ENCODE measurements at regions not wholly inside any gene's neighbourhood (a gene's known extent, or its start where the extent isn't known, plus 50 kb on each side); places are given as distances from the start of the nearest gene placed in this dataset.

DNA sequence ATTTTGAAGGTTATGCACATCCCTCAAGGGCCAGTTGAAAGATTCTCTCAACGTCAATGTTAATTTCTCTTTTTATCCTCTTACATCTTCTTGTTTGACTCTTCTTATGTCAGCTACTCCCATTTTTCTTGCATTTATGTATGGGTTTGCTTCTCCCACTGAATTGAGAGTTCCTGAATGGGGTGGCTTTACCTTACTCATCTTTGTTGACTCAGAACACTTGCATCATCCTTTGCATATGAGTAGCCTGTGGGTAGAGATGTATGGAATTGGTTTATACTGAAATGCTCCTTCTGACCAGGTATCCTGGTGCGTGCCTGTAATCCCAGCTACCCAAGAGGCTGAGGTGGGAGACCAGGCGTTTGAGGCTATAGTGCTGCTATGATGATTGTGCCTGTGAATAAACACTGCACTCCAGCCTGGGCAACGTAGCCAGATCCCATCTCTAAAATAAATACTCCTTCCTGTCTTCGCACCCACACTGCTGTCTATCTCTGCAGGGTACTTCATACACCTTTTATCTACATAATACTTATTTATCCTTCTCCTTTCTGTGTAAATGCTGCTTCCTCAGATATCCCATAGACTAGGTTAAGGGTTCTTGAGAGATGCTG is 123.6 kb upstream of the DPH6 start:
- TF ChIP-seq NR3C1 (IDR thresholded peaks at IDR 0.05) (no peak), POLR2A (IDR thresholded peaks at IDR 0.05; ENCODE audit: low read length) (no peak), RCOR1 (IDR thresholded peaks at IDR 0.05; ENCODE audit: low read depth, low read length) (no peak), ZNF302 (CRISPR knock-in tag; IDR thresholded peaks at IDR 0.05) (no peak), RFX5 (IDR thresholded peaks at IDR 0.05) (no peak), MAFK (IDR thresholded peaks at IDR 0.05; ENCODE audit: partially characterized antibody) (no peak), NPAS2 (CRISPR knock-in tag; IDR thresholded peaks at IDR 0.05; ENCODE audit: borderline replicate concordance) (no peak), RARB (CRISPR knock-in tag; IDR thresholded peaks at IDR 0.05) (no peak)
- TF ChIP-seq, protein P1, sequence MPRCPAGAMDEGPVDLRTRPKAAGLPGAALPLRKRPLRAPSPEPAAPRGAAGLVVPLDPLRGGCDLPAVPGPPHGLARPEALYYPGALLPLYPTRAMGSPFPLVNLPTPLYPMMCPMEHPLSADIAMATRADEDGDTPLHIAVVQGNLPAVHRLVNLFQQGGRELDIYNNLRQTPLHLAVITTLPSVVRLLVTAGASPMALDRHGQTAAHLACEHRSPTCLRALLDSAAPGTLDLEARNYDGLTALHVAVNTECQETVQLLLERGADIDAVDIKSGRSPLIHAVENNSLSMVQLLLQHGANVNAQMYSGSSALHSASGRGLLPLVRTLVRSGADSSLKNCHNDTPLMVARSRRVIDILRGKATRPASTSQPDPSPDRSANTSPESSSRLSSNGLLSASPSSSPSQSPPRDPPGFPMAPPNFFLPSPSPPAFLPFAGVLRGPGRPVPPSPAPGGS (IDR thresholded peaks at IDR 0.05): no peak
- TF ChIP-seq, protein P2, sequence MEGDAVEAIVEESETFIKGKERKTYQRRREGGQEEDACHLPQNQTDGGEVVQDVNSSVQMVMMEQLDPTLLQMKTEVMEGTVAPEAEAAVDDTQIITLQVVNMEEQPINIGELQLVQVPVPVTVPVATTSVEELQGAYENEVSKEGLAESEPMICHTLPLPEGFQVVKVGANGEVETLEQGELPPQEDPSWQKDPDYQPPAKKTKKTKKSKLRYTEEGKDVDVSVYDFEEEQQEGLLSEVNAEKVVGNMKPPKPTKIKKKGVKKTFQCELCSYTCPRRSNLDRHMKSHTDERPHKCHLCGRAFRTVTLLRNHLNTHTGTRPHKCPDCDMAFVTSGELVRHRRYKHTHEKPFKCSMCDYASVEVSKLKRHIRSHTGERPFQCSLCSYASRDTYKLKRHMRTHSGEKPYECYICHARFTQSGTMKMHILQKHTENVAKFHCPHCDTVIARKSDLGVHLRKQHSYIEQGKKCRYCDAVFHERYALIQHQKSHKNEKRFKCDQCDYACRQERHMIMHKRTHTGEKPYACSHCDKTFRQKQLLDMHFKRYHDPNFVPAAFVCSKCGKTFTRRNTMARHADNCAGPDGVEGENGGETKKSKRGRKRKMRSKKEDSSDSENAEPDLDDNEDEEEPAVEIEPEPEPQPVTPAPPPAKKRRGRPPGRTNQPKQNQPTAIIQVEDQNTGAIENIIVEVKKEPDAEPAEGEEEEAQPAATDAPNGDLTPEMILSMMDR (IDR thresholded peaks at IDR 0.05): no peak
- TF ChIP-seq, protein P3, sequence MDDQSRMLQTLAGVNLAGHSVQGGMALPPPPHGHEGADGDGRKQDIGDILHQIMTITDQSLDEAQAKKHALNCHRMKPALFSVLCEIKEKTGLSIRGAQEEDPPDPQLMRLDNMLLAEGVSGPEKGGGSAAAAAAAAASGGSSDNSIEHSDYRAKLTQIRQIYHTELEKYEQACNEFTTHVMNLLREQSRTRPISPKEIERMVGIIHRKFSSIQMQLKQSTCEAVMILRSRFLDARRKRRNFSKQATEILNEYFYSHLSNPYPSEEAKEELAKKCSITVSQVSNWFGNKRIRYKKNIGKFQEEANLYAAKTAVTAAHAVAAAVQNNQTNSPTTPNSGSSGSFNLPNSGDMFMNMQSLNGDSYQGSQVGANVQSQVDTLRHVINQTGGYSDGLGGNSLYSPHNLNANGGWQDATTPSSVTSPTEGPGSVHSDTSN (IDR thresholded peaks at IDR 0.05): no peak
- TF ChIP-seq, protein P4, sequence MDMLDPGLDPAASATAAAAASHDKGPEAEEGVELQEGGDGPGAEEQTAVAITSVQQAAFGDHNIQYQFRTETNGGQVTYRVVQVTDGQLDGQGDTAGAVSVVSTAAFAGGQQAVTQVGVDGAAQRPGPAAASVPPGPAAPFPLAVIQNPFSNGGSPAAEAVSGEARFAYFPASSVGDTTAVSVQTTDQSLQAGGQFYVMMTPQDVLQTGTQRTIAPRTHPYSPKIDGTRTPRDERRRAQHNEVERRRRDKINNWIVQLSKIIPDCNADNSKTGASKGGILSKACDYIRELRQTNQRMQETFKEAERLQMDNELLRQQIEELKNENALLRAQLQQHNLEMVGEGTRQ (IDR thresholded peaks at IDR 0.05): no peak
- TF ChIP-seq, protein P5, sequence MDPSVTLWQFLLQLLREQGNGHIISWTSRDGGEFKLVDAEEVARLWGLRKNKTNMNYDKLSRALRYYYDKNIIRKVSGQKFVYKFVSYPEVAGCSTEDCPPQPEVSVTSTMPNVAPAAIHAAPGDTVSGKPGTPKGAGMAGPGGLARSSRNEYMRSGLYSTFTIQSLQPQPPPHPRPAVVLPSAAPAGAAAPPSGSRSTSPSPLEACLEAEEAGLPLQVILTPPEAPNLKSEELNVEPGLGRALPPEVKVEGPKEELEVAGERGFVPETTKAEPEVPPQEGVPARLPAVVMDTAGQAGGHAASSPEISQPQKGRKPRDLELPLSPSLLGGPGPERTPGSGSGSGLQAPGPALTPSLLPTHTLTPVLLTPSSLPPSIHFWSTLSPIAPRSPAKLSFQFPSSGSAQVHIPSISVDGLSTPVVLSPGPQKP (IDR thresholded peaks at IDR 0.05; ENCODE audit: low read depth, low read length): no peak
- TF ChIP-seq, protein P6, sequence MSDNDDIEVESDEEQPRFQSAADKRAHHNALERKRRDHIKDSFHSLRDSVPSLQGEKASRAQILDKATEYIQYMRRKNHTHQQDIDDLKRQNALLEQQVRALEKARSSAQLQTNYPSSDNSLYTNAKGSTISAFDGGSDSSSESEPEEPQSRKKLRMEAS (IDR thresholded peaks at IDR 0.05): no peak
